ENCODE measurements at regions not wholly inside any gene's neighbourhood (a gene's known extent, or its start where the extent isn't known, plus 50 kb on each side); places are given as distances from the start of the nearest gene placed in this dataset.
"Not testable (repeated sequence)": the region's sequence is repeated elsewhere in the genome, so short reads cannot be mapped to it uniquely, and the experiment has no call there.

DNA sequence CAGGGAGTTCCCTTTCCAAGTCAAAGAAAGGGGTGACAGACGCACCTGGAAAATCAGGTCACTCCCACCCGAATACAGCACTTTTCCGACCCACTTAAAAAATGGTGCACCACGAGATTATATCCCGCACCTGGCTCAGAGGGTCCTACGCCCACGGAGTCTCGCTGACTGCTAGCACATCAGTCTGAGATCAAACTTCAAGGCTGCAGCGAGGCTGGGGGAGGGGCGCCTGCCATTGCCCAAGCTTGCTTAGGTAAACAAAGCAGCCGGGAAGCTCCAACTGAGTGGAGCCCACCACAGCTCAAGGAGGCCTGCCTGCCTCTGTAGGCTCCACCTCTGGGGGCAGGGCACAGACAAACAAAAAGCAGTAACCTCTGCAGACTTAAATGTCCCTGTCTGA lies 277.8 kb upstream of the ARHGAP42 start:
- not testable (repeated sequence) for DNase-seq

DNA sequence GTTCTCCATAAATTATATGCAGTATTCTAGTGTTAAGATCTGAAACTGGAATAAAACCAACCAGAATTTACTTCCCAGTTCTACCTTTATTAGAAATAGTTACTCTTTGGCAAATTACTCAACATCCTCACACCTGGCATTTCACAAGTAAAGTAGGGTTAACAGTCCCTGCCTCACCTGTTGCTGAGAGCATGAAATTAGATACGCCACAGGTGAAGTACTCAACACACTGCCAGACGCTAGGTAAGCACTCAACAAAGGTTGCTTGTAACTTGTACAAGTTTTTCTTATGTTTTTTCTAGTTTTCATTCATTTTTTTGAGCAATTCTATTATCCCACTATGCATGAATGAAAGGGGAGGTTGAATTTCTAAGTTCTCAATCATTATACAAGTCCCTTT lies 267.6 kb upstream of the ARHGAP42 start:
- no peak for DNase-seq

DNA sequence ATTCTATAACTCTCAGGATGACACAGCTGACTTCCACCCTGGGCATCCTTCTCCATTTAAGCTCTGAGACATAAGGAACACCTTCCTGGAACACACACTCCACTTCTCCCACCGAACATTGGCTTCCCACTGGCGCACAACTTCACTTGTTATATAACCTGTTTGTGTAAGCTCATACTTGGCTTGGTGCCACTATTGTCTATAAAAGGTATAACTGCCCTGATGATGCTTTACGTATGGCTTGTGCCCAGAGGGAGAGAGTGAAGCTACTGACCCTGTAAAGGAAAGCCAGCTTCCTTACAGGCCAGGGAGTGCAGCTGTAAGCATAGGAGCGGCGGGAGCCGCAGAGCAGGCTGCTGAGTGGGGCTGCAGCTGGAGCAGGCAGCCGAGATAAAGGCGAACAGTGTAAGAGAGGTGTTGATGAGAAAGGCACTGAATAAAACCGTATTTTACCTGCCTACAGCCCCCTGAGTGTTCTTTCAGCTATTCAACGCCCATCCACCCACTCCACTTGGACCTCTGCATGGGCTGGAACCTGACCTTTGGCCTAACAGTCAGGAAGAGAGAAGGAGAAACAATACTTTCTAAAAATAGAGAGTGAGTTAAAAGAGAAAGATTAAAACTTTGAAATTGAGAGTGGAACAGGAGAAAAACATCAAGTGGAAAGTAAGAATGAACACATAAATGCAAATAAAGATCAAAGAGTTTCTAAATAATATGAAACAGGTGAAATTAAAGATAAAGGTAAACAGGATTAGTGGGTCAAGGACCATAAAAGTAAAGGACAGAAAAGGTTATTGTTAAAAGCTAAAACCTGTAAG lies 252.1 kb upstream of the ARHGAP42 start:
- DNase-seq = no peak

DNA sequence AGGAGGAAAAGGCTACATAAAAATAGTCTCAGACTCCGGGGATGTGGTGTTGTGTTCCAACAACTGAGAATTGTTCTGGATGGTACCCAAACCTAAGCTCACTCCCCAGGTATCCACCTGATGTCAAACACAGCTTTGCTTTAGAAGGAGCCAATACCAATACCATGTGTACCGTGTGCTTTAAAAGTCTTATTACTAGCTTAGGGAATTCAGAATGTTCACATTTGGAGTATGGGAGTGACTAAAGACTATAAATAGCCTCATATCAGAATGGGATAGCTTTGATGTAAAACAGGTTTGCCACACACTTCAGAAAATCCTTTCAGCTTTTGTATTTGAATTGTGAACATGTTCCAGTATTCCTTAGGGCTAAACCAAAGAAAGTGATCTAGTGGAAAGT lies 248.7 kb upstream of the ARHGAP42 start:
- DNase-seq = no peak

DNA sequence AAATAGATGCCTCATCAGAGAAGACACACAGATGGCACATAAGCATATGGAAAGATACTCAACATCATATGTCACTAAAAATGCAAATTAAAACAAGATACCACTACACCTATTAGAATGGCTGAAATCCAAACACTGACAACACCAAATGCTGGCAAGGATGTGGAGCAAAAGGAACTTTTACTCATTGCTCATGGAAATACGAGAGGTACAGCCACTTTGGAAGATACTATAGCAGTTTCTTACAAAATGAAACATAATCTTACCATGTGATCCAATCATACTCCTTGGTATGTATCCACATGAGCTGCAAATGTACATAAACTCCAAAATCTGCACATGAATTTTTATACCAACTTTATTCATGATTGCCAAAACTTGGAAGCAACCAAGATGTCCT lies 246.0 kb upstream of the ARHGAP42 start:
- no peak for DNase-seq

DNA sequence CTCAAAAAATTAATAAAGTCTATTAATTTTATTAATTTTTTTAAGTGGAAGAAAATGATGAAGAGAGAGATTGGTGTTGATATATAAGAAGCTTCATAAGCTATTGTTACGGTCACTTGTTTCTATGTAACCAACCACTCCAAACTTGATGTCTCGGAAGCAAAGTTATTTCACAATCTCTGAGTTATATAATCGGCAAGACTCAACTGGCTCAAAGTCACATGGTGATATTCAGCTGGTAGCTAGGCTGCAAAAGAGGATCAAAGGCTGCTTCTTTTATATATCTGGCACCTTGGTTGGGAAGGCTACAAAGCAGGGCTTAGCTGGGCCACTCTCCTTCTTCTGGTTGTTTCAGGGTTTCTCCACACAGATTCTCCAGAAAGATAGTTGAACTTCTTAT lies 245.1 kb upstream of the ARHGAP42 start:
- DNase-seq = no peak

DNA sequence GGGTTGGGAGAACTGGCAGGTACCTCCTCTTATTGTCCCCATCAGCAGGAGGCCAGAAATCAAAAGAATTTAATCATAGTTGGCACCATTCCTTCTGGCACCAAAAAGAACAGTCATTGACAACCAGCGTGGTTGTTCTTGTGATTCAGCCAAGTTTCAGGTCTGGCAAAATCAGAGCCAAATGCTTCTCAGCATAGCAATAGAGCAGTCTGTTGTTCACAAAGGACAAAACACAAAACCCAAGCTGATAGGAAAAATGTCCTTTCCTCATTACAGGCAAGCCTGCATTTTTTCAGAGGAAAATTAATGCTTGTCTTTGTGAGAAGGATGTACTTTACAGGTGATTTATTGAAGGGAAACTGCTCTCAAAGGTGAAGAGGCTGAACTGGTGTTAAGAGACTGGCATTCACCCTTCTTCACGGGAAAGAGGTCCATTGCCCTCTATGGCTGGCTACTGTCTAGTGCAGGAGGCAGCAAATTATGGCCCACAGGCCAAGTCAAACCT lies 241.8 kb upstream of the ARHGAP42 start:
- no peak for DNase-seq

DNA sequence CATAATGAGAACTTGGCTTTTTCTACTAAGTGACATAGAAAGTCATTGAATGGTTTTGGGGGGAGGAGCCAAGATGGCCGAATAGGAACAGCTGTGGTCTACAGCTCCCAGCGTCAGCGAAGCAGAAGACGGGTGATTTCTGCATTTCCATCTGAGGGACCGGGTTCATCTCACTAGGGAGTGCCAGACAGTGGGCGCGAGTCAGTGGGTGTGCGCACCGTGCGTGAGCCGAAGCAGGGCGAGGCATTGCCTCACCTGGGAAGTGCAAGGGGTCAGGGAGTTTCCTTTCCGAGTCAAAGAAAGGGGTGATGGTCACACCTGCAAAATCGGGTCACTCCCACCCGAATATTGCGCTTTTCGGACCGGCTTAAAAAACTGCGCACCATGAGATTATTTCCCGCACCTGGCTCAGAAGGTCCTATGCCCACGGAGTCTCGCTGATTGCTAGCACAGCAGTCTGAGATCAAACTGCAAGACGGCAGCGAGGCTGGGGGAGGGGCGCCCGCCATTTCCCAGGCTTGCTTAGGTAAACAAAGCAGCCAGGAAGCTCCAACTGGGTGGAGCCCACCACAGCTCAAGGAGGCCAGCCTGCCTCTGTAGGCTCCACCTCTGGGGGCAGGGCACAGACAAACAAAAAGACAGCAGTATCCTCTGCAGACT lies 235.2 kb upstream of the ARHGAP42 start:
- DNase-seq = not testable (repeated sequence)

DNA sequence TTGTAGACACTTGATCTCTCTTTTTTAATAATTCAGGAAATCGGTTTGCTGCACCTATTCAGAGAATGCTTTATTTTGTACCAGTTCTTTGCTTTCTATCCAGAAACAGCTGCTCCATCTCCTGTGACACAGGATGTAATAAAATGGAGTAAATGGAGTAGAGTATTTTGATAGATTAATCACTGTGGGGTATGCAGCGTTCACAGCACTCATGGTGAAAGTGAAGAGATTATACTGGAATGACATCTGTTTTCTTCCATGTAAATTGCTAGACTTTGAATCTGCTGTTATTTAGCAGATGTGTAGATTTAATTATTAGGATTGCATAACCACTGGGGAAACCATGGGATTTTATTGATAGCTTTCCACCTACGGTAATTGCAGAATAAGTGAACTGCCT lies 227.3 kb upstream of the ARHGAP42 start:
- DNase-seq = no peak

DNA sequence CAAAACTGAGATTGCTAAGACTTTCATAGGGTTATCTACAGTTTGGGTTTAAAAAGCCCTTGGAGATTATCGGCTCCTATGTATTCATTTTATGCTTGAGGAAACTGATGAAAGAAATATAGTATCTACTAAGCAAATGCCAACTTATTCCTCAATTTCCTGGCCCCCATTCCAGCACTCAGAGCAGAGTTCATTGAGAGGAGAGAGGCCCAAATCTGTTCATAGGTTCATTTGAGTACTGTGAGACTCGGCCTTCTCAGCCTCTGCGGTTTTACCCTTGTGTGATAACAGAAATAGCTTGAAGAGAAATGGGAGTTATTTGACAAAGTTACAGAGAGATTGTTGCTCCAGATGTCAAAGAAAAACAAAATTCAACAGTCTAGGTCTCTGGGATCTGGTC lies 226.7 kb upstream of the ARHGAP42 start:
- no peak for DNase-seq

DNA sequence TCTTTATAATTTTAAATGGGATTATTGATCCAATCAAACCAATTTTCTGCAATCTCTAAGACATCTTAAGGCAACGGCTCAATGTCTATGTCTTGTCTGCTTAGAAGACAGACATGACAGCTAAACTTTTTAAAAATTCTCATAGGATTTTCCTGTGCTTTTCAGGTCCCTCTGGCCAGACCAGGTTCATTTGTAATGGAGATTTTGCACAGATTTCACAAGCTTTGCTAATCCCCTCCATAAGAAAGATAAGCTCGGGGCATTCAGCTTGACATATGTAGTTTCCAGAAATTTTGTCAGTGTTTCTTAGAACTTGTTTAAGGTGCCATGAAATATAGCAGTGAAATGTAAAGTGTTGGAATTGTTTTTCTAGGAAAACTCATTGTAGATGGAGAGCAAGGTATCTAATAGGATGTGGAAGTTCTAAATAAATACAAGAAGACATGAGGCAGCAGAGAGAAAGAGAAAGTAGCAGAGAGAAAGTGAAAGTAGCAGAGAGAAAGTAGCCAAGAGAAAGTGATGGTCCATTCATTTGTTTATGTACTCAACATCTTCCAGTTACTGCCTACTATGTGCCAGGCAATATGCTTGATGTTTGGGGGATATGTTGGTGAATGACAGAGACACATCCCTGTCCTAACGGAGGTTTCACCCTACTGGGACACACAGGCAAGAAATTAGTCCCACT lies 219.1 kb upstream of the ARHGAP42 start:
- DNase-seq = no peak

DNA sequence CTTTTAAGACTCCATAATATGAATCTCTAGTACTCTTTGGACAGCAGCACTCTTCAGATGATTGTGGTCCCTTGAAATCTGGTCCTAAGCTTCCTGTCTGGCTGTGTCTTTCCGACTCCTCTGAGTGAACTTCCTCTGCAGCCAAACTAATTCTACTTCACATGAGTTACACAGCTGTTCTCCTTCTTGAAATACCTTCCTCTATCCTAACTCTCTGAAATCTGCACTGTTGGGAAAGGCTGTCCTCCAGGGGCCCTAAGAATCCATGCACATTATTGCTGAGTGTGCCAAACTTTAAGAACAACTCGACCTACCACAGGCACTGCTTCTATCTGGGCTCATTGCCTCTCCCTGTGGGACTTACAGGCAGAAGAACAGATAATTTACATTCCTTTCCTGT lies 217.3 kb upstream of the ARHGAP42 start:
- DNase-seq = no peak

DNA sequence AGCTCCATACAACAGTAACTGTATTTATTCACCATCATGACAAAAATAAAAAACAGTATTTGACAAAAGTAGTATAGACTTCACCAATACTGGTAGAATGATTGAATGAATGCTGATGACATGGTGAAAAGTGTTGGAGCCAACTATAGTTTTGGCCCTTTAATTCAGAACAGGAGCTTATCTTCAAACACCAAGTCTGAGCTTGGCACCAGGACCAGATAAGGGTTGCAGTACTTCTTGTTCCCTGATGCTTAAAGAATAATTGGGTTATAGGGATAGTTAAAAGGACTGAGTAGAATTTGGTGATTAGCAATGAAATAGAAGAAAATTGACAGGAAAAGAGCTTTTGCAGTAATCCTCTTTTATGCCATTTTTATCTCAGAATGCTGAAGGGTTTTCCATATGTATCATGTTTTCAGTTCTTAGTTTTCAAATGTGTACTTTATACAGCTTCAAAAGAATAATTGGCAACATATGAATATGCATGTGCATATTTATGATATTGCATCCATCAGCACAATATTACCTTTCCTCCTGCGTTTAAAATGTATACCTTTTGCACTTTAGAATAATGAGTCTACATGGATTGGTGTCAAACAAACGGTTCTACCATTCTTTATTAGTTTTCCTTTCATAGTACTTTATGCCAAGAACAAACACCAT lies 214.2 kb upstream of the ARHGAP42 start:
- no peak for DNase-seq

DNA sequence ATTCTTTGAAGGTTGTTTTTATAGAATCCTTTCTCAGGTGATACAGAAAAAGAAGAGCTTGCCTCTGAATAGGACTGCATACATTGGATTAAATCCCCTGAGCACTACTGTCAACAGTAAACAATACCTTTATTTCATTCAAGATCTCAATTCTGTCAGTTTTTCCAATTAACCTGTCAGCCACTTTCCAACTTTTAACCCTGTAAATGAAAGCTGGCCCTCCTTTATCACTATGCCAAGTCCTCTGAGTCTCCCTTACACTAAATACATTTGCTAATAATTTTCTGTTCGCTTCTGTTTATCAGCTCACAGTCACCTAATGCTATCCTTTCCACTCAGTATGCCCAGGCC lies 213.7 kb upstream of the ARHGAP42 start:
- DNase-seq = no peak

DNA sequence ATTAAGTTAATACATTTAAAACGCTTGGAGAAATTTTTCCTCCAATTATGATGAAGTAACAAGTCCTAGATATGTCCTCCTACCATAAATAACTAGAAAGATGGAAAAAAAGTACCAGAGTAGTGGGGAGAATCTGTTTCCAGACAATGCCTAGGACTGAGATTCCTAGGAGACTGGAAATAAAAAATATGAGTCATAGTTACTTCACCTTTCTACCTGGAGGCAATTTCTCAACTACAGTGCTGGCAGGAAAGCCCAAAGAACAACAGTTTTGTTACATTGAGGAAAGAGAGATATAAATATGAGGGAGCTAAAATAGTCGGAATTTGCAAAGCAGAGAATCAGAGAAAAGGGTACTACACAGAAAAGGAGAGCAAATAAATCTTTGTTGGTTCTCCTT lies 202.1 kb upstream of the ARHGAP42 start:
- DNase-seq = no peak

DNA sequence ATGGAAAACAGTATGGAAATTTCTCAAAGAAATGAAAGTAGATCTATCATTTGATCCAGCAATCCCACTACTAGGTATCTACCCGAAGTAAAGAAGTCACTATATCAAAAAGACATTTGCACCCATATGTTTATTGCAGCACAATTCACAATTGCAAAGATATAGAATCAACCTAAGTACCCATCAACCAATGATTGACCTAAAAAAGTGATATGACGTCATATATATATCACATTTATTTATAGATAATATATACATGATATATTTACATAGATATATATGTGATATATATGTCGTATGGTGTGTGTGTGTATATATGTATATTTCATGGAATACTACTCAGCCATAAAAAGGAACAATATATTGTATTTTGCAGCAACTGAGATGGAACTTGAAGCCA lies 188.3 kb upstream of the ARHGAP42 start:
- DNase-seq = no peak

DNA sequence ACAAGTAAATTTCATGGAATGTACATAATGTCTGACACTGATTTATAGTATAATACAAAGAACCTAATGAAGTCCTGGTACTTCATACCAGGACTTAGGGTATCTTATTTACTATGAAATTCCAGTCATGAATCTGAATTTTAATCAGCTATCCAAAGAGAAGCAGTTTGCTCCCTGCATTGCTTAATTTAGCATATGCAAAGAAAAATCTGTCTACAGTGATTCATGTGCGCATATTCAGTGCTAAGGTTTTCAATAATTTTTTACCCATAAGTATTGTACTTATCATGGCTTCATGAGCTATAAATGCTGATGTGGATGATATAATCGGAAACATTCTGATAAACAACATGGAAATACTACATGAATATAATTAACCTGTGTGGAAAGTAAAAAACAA lies 185.6 kb upstream of the ARHGAP42 start:
- DNase-seq = no peak

DNA sequence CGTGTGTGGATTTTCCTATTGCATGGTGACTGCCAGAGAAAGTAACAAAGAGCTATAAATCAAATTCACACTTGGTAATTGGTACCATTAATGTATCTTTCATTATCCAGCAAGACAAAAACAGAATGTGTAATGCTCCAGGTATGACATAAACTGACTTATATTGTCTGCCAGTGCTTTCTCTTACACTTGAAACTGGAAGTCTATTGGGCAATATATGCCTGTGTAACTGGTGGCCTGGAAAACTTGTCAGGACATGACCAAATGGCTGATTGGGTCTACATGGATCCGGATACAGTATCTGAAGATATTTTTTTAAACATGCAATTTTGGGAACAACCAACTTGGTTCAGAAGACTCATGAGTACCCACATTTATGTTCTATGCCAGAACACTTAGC lies 174.6 kb upstream of the ARHGAP42 start:
- no peak for DNase-seq

DNA sequence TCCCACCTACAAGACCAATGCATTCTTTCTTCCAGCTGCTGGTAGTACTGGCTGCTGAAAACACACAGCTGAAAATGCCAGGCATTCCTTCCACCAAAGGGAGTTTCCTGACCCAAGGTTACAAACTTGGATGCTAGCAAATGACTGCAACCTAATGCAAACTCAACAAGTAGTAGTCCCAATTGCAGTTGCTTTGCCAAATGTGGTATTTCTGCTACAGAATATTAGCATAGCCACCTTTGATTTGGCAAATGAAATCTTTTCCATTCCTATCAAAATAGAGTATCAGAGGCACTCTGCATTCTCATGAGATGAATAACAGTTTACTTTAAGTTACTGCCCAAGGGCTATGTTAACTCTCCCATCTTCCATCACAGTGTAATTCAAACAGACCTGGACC lies 172.0 kb upstream of the ARHGAP42 start:
- DNase-seq = no peak

DNA sequence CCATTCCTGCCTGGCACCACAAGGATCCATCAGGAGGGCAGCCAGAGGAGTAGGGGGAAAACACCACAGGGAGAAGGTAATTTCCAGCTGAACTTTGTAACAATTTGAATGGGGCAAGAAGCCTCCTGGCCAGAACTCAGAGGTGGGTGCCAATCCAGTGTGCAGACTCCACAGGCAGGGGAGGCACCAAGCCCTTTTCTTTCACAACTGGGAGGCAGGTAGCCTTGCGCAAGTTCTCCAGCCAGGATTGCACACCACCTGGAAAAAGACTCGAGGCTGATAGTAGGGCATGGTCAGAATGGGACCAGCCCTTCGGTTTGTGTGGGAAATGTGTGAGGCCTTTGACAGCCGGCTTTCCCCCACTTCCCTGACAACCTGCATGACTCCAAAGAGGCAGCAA lies 161.9 kb upstream of the ARHGAP42 start:
- DNase-seq = no peak

DNA sequence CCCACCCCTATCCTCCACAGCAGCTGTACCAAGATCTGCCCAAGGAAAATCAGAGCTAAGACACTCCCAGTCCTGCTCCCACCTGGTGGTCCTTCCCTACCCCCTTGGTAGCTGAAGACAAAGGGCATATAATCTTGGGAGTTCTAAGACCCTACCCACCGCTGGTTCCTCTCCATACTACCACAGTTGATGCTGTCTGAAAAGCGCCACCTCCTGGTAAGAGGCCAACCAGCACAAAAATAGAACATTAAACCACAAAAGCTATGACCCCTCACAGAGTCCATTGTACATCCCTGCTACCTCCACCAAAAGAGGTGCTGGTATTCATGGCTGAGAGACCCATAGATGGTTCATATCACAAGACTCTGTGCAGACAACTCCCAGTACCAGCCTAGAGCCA lies 161.5 kb upstream of the ARHGAP42 start:
- DNase-seq = no peak

DNA sequence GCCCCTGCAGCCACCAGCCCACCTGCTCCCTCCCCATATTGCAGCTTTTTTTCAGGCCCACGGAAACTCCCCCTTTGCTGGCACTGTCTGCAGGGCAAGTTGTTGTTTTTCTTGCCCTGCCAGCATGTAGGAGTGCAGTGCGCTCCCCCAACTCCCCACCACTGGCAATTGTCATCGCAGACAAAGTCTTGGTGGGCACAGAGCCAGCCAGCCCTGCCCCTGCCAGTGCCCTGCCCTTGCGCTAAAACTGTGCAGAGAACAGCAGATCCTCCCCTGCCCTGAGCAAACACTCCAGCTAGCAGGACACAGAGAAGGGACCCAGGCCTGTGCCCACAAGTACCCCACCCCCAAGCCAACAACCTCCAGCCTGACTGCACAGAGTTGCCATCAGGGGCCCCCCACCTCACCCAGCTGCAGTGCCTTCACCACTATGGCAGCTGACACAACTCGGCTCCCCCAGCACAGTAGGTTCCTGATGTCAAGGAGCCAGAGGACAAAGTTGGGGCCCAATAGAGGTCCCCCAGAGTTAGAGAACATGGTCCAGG lies 158.1 kb upstream of the ARHGAP42 start:
- DNase-seq = no peak

DNA sequence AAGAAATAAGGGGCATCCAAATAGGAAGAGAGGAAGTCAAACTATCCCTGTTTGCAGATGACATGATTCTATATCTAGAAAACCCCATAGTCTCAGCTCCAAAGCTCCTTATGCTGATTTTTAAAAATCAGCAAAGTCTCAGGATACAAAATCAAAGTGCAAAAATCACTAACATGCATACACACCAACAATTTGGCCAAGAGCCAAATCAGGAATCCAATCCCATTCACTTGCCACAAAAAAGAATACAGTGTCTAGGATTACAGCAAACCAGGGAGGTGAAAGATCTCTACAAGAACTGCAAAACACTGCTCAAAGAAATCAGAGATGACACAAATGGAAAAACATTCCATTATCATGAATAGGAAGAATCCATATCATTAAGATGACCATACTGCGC lies 155.8 kb upstream of the ARHGAP42 start:
- not testable (repeated sequence) for DNase-seq
